IMR-90 (cell line): ENCODE measurements at regions not wholly inside any gene's neighbourhood (a gene's known extent, or its start where the extent isn't known, plus 50 kb on each side); places are given as distances from the start of the nearest gene placed in this dataset.

Source experiments
- ATAC-seq: fragments of 200-7000 bp; cut with Tn5 transposase; 2 replicates; pipeline ENCODE4 v1.9.1; 2020; ENCODE audit warnings: low read depth, mild to moderate bottlenecking, moderate library complexity
- BruUV-seq: library from RNA; stranded (reverse); fragments of 400-500 nt; replicated peaks from 2 replicates; lab custom pipeline; 2021; lab: Mats Ljungman, UMichigan
- CTCF ChIA-PET: fragments of 300-600 bp; formaldehyde crosslinking; extraction: SDS; loops from one replicate; lab custom pipeline; 2021; ENCODE audit warnings: antibody characterized with exemption; lab: Yijun Ruan, JAX
- POLR2A ChIA-PET: fragments of 300-600 bp; sonication (Branson Sonifier 250); formaldehyde crosslinking; loops from one replicate; lab custom pipeline; 2022; ENCODE audit warnings: antibody characterized with exemption; ENCODE audit not compliant: unreplicated experiment; lab: Charles Lee
- DNase-seq: peaks from one replicate; pipeline ENCODE4 v3.0.0; 2013
- H2AFZ ChIP-seq: replicated peaks from 2 replicates; pipeline ENCODE3; 2013; ENCODE audit warnings: low read length, mild to moderate bottlenecking; ENCODE audit not compliant: poor library complexity
- H2AK5ac ChIP-seq: 2 replicates; pipeline ENCODE4 v1.6.1; 2013; ENCODE audit warnings: low read depth, low read length, inconsistent platforms
- H2AK9ac ChIP-seq: replicated peaks from 2 replicates; pipeline ENCODE3; 2013; ENCODE audit warnings: mild to moderate bottlenecking, low read depth, low read length, moderate library complexity; ENCODE audit not compliant: poor library complexity
- H2BK120ac ChIP-seq: 2 replicates; pipeline ENCODE4 v1.6.1; 2013; ENCODE audit warnings: low read depth, low read length, inconsistent platforms
- H2BK15ac ChIP-seq: 3 replicates; pipeline ENCODE4 v1.6.1; 2013; ENCODE audit warnings: low read depth, low read length, inconsistent platforms
- H2BK20ac ChIP-seq: 2 replicates; pipeline ENCODE4 v1.6.1; 2013; ENCODE audit warnings: low read depth, mild to moderate bottlenecking, inconsistent platforms, low read length, moderate library complexity
- H2BK5ac ChIP-seq: 2 replicates; pipeline ENCODE4 v1.6.1; 2013; ENCODE audit warnings: mild to moderate bottlenecking, low read depth, low read length, inconsistent platforms; ENCODE audit not compliant: poor library complexity, severe bottlenecking
- H3K14ac ChIP-seq: replicated peaks from 2 replicates; pipeline ENCODE4 v1.6.1; 2013; ENCODE audit warnings: low read depth, low read length, inconsistent platforms
- H3K18ac ChIP-seq: 2 replicates; pipeline ENCODE4 v1.6.1; 2013; ENCODE audit warnings: low read depth, low read length, control low read depth
- H3K23ac ChIP-seq: 2 replicates; pipeline ENCODE4 v1.6.1; 2013; ENCODE audit warnings: low read depth, low read length, inconsistent platforms
- H3K27ac ChIP-seq: 2 replicates; pipeline ENCODE4 v1.5.1; 2013; ENCODE audit warnings: mild to moderate bottlenecking, control low read depth, low read length; ENCODE audit not compliant: insufficient read depth
- H3K27me3 ChIP-seq: 2 replicates; pipeline ENCODE4 v1.6.1; 2013; ENCODE audit warnings: low read length; ENCODE audit not compliant: control insufficient read depth, insufficient read depth
- H3K36me3 ChIP-seq: 2 replicates; pipeline ENCODE4 v1.6.1; 2013; ENCODE audit warnings: low read length, mixed read lengths; ENCODE audit not compliant: control insufficient read depth, insufficient read depth
- H3K4ac ChIP-seq: 2 replicates; pipeline ENCODE4 v1.6.1; 2013; ENCODE audit warnings: low read depth, low read length, inconsistent platforms
- H3K4me1 ChIP-seq: 2 replicates; pipeline ENCODE4 v1.6.1; 2013; ENCODE audit warnings: low read length, mixed read lengths; ENCODE audit not compliant: control insufficient read depth, insufficient read depth
- H3K4me2 ChIP-seq: 2 replicates; pipeline ENCODE4 v1.6.1; 2013; ENCODE audit warnings: low read depth, mild to moderate bottlenecking, control low read depth, low read length, moderate library complexity
- H3K4me3 ChIP-seq: 2 replicates; pipeline ENCODE4 v1.5.1; 2013; ENCODE audit warnings: low read depth, mild to moderate bottlenecking, control low read depth, low read length, moderate library complexity; ENCODE audit not compliant: insufficient read depth
- H3K56ac ChIP-seq: 2 replicates; pipeline ENCODE4 v1.6.1; 2013; ENCODE audit warnings: low read length, inconsistent platforms; ENCODE audit not compliant: insufficient read depth; ENCODE audit errors: extremely low read depth
- H3K79me1 ChIP-seq, 2 experiments: 2 replicates each; pipeline ENCODE4 v1.6.1; 2013; ENCODE audit warnings: low read length in 2 of 2, inconsistent platforms in 1 of 2, low read depth in 1 of 2
- H3K9ac ChIP-seq: 2 replicates; pipeline ENCODE4 v1.6.1; 2013; ENCODE audit warnings: low read depth, low read length, control low read depth
- H3K9me1 ChIP-seq: 2 replicates; pipeline ENCODE4 v1.6.1; 2013; ENCODE audit warnings: low read length, inconsistent platforms; ENCODE audit not compliant: insufficient read depth
- H3K9me3 ChIP-seq: 2 replicates; pipeline ENCODE4 v1.6.1; 2013; ENCODE audit warnings: low read length; ENCODE audit not compliant: control insufficient read depth, insufficient read depth
- H4K20me1 ChIP-seq: 2 replicates; pipeline ENCODE4 v1.6.1; 2013; ENCODE audit warnings: low read length, inconsistent platforms; ENCODE audit not compliant: insufficient read depth
- H4K5ac ChIP-seq: 2 replicates; pipeline ENCODE4 v1.6.1; 2013; ENCODE audit warnings: mild to moderate bottlenecking, low read depth, low read length, control low read depth
- H4K8ac ChIP-seq, 2 experiments: 2 replicates each; pipeline ENCODE4 v1.6.1; 2013; ENCODE audit warnings: low read depth in 2 of 2, low read length in 2 of 2, control low read depth in 1 of 2, inconsistent platforms in 1 of 2
- H4K91ac ChIP-seq: 2 replicates; pipeline ENCODE4 v1.6.1; 2013; ENCODE audit warnings: low read depth, low read length, inconsistent platforms; ENCODE audit not compliant: insufficient read depth
- CEBPB ChIP-seq: IDR thresholded peaks from 2 replicates; pipeline ENCODE4 v1.6.1; 2012; ENCODE audit warnings: low read depth, low read length, improper control_type of control experiment
- CTCF ChIP-seq: conservative IDR thresholded peaks from 2 replicates; pipeline ENCODE4 v1.5.1; 2012; ENCODE audit warnings: mild to moderate bottlenecking, low read depth, low read length, improper control_type of control experiment
- ELK1 ChIP-seq: fragments of 150-350 bp; IDR thresholded peaks from 2 replicates; pipeline ENCODE4 v1.6.1; 2016; ENCODE audit warnings: low read depth, mild to moderate bottlenecking, low read length, moderate library complexity, borderline replicate concordance
- MAZ ChIP-seq: IDR thresholded peaks from 2 replicates; pipeline ENCODE4 v1.6.1; 2012; ENCODE audit warnings: low read depth, mild to moderate bottlenecking, low read length, improper control_type of control experiment, moderate library complexity, borderline replicate concordance
- MXI1 ChIP-seq: IDR thresholded peaks from 2 replicates; pipeline ENCODE4 v1.6.1; 2012; ENCODE audit warnings: low read depth, mild to moderate bottlenecking, low read length, moderate library complexity, borderline replicate concordance
- RAD21 ChIP-seq: IDR thresholded peaks from 2 replicates; pipeline ENCODE4 v1.6.1; 2012; ENCODE audit warnings: low read length, improper control_type of control experiment
- RFX5 ChIP-seq: IDR thresholded peaks from 2 replicates; pipeline ENCODE4 v1.8.0; 2012; ENCODE audit warnings: low read depth, mild to moderate bottlenecking, low read length, moderate library complexity
- SMC3 ChIP-seq: fragments of 150-350 bp; IDR thresholded peaks from 2 replicates; pipeline ENCODE4 v1.6.1; 2016; ENCODE audit warnings: low read depth, mild to moderate bottlenecking, antibody characterized with exemption, low read length, moderate library complexity
- WGBS, 2 experiments: methylation state at CpG; one replicate each; pipeline versions ENCODE4 v1.1.5 to v1.1.7; 2013; ENCODE audit warnings: missing lambda C conversion rate in 2 of 2; ENCODE audit not compliant: insufficient read length in 1 of 2; ENCODE audit errors: extremely low coverage in 2 of 2; 5-methylcytosine and 5-hydroxymethylcytosine counted together
- dilution Hi-C: fragments of 300-500 bp; cut with HindIII; formaldehyde crosslinking; loops from one replicate; pipeline ENCODE4 v1.14.3; 2018; ENCODE audit warnings: low sequenced_read_pairs; ENCODE audit not compliant: unreplicated experiment
- in situ Hi-C: fragments of 300-500 bp; cut with MboI; formaldehyde crosslinking; loops from 3 replicates; pipeline ENCODE4 v1.14.3; 2019; ENCODE audit warnings: low sequenced_read_pairs, inconsistent platforms, mixed read lengths
- intact Hi-C: fragments of 100-400 bp; cut with micrococcal nuclease; formaldehyde crosslinking; loops from 2 replicates; pipeline ENCODE4 v1.10.0; 2022

- Histone ChIP-seq H2BK5ac (no peak overlapping the region), H3K27me3 (no peaks in the 10 kb centered on the region), H2BK20ac (no peak overlapping the region), H3K14ac (no peak overlapping the region), H3K18ac (no peak overlapping the region), H3K9me1 (no peaks in the 10 kb centered on the region), H3K36me3 (no peaks in the 10 kb centered on the region), H2AK9ac (no peak overlapping the region), H2BK15ac (no peak overlapping the region), H3K4me2 (no peak overlapping the region), H3K9ac (no peak overlapping the region), H4K20me1 (no peaks in the 10 kb centered on the region), H3K79me1 (no peaks in the 10 kb centered on the region), H4K91ac (no peak overlapping the region), H4K5ac (no peak overlapping the region), H3K4me3 (no peak overlapping the region), H3K4me1 (no peaks in the 10 kb centered on the region), H3K56ac (no peak overlapping the region), H2AFZ (no peak overlapping the region), H3K23ac (no peak overlapping the region), H4K8ac (no peak overlapping the region), H2AK5ac (no peak overlapping the region), H3K27ac (no peak overlapping the region), H3K4ac (no peak overlapping the region), H3K9me3 (no peaks in the 10 kb centered on the region), H2BK120ac (no peak overlapping the region)
- BruUV-seq = no TSS peak
- DNase-seq (no peak), ATAC-seq (no peak)
- intact Hi-C loops = loop anchor here (1.0 kb wide), 1 partner anchor 14 kb away; no protein-coding TSS in a partner anchor
- CTCF ChIA-PET = no interaction called here
- WGBS, 2 experiments = no CpG with 5 or more reads among the region's 3 CpGs
- no peak for TF ChIP-seq SMC3
- TF ChIP-seq RAD21 = no peak
- TF ChIP-seq MAZ = no peak
- TF ChIP-seq ELK1 = no peak
- TF ChIP-seq RFX5 = no peak
- TF ChIP-seq MXI1 = no peak
- TF ChIP-seq CEBPB = no peak
- no peak for TF ChIP-seq CTCF
- dilution Hi-C loops = no loop called here
- in situ Hi-C loops = no loop called here
- POLR2A ChIA-PET = no interaction called here
Measured at GRCh38 chr4:142976482-142976881, 130.4 kb upstream of the INPP4B start.
